HUES6 (cell line): ENCODE measurements at regions not wholly inside any gene's neighbourhood (a gene's known extent, or its start where the extent isn't known, plus 50 kb on each side); places are given as distances from the start of the nearest gene placed in this dataset.

Experiments used
- H3K27ac ChIP-seq: 2 replicates; pipeline ENCODE4 v1.7.0; 2013; ENCODE audit warnings: low read depth, mild to moderate bottlenecking, low read length, inconsistent platforms
- H3K27me3 ChIP-seq: 2 replicates; pipeline ENCODE4 v1.6.1; 2013; ENCODE audit warnings: low read length; ENCODE audit not compliant: control insufficient read depth, insufficient read depth
- H3K36me3 ChIP-seq: 2 replicates; pipeline ENCODE4 v1.6.1; 2013; ENCODE audit warnings: low read length; ENCODE audit not compliant: control insufficient read depth, insufficient read depth
- H3K4me1 ChIP-seq: 2 replicates; pipeline ENCODE4 v1.6.1; 2013; ENCODE audit warnings: low read length; ENCODE audit not compliant: control insufficient read depth, insufficient read depth
- H3K4me3 ChIP-seq: 2 replicates; pipeline ENCODE4 v1.5.1; 2013; ENCODE audit warnings: low read depth, low read length
- H3K9ac ChIP-seq: one replicate; pipeline ENCODE4 v1.6.1; 2013; ENCODE audit warnings: mild to moderate bottlenecking, low read length
- H3K9me3 ChIP-seq: 2 replicates; pipeline ENCODE4 v1.6.1; 2013; ENCODE audit warnings: low read depth, low read length; ENCODE audit not compliant: control insufficient read depth, insufficient read depth

DNA sequence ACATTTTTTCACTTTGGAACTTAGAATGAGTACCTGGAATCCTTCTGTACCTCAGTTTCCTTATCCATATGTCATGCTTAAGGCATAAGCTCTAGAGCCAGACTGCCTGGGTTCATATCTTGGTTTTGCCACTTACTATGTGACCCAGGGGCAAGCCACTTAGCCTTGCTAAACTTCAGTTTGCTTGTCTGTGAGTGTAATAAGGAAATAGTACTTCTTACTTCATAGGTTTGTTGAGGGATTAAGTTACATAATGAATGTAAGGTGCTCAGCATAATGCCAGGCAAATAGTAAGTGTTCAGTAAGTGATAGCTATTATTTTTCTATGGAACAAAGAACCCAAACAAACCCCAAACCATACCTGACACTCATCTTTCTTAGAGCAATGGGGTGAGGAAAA is 225.1 kb downstream of the BCAT1 start:
- Histone ChIP-seq H3K27ac (no peak overlapping the region), H3K4me1 (no peaks in the 10 kb centered on the region), H3K27me3 (no peaks in the 10 kb centered on the region), H3K9ac (no peak overlapping the region), H3K9me3 (peaks cover 14% of the 10 kb centered on the region), H3K36me3 (no peaks in the 10 kb centered on the region), H3K4me3 (no peak overlapping the region)

- H3K4me1 ChIP-seq, result 0 out of 2 replicates have a peak, but pooled peaks cover 2% of the 10 kb centered on the region
- no peak overlapping the region for H3K27ac ChIP-seq
- no peaks in the 10 kb centered on the region for H3K27me3 ChIP-seq
- H3K4me3 ChIP-seq, result no peak overlapping the region
- H3K36me3 ChIP-seq, result no peaks in the 10 kb centered on the region
- H3K9ac ChIP-seq, result no peak overlapping the region
- peaks cover 14% of the 10 kb centered on the region for H3K9me3 ChIP-seq
Observed at GRCh38 chr12:24721191-24721590, 227.7 kb downstream of the BCAT1 start.

- Histone ChIP-seq H3K27ac (no peak overlapping the region), H3K9ac (no peak overlapping the region), H3K36me3 (no peaks in the 10 kb centered on the region), H3K4me3 (no peak overlapping the region), H3K9me3 (peaks cover 14% of the 10 kb centered on the region), H3K27me3 (no peaks in the 10 kb centered on the region), H3K4me1 (0 out of 2 replicates have a peak, but pooled peaks cover 2% of the 10 kb centered on the region)
Observed at GRCh38 chr12:24719293-24719721, 229.6 kb downstream of the BCAT1 start.

GRCh38 chr12:24718617-24719016 is 230.3 kb downstream of the BCAT1 start:
- H3K9ac ChIP-seq, result no peak overlapping the region
- H3K27ac ChIP-seq, result no peak overlapping the region

DNA sequence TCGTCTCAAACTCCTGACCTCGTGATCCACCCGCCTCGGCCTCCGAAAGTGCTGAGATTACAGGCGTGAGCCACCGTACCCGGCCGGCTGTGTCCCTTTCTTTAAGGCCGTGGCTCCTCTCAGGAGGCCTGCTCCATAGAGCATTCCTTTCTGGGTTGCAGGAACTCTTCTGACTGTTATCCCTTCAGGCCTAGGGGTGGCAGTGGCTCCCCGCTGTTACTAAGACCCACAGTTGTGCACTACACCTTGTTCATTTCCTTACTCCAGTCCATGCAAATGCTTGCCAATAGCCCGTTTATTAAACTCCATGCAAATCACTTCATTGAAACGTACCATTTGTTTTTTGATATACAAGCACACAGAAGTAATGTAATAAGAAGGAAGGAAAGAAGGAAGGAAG is 234.7 kb downstream of the BCAT1 start:
- Histone ChIP-seq H3K9ac (no peak overlapping the region), H3K4me3 (no peak overlapping the region), H3K4me1 (0 out of 2 replicates have a peak, but pooled peaks cover 2% of the 10 kb centered on the region), H3K36me3 (no peaks in the 10 kb centered on the region), H3K27ac (no peak overlapping the region), H3K27me3 (no peaks in the 10 kb centered on the region), H3K9me3 (no peaks in the 10 kb centered on the region)

More at GRCh38 chr12:24718617-24719016, 230.3 kb downstream of the BCAT1 start:
- no peaks in the 10 kb centered on the region for H3K36me3 ChIP-seq
- H3K9me3 ChIP-seq, result peaks cover 12% of the 10 kb centered on the region
- H3K4me1 ChIP-seq, result 0 out of 2 replicates have a peak, but pooled peaks cover 2% of the 10 kb centered on the region
- no peaks in the 10 kb centered on the region for H3K27me3 ChIP-seq
- no peak overlapping the region for H3K4me3 ChIP-seq

DNA sequence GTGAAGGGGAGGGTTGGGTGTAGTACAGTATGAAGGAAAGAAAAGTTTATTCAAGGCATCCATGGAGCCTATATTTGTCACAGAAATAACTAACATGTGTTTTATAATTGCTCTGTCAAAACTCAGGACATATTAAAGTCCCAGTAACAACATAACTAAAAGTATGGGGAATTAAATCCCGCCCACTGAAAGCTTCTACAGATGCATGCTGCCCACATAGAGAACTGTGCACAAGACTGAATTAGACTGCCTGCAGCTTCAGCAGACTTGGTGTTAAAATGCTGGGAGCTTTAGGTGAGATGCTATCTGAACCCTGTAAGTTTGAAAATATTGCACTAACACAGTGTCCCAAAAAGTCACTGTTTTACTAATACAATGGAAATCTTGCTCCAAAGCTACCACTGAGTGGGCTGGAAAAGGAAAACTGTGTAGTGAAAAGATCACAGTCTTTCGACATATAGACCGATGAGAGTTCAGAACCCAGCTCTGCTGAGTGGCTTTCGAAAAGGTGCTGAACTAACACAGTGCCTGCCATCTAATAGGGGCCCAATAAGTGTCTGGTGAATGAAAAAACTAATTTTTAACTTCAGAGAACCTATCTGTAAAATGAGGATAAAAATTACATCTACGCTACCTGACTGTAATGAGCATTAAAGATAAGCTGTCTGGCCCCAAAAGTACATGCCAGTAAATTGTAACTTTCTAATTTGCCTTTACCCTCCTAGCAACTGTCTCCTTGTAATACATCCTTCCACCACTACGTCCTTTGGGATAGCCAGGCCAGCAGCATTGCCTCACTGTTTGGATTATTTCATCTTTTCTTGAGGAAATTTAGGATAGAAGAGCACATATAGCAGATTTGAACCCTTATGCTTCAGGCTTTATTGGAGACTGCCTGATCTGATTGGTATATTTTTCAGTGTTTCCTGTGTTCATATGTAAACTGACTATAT is 237.6 kb downstream of the BCAT1 start:
- H3K9ac ChIP-seq, result no peak overlapping the region
- no peaks in the 10 kb centered on the region for H3K36me3 ChIP-seq
- H3K4me3 ChIP-seq, result no peak overlapping the region
- H3K9me3 ChIP-seq, result no peaks in the 10 kb centered on the region
- no peak overlapping the region for H3K27ac ChIP-seq
- H3K4me1 ChIP-seq, result no peaks in the 10 kb centered on the region
- no peaks in the 10 kb centered on the region for H3K27me3 ChIP-seq

DNA sequence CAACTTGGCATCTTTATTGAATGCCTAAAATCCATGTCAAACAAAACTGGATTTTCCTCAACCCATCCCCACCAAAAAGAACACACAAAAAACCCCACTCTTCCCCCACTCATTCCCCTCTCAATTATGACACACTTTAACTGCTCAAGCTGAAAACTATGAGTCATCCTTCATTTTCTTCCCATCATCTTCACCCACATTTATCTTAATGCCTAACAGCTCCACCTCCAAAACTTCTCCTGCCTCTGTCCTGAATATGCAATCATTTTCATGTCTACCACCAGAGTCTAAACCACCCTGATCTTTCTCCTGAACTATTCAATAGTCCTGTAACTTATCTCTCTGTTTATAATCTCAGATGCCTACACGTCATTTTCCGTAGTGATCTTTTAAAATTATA is 239.7 kb downstream of the BCAT1 start:
- no peaks in the 10 kb centered on the region for H3K4me1 ChIP-seq
- H3K27ac ChIP-seq, result no peak overlapping the region
- H3K27me3 ChIP-seq, result no peaks in the 10 kb centered on the region
- no peaks in the 10 kb centered on the region for H3K36me3 ChIP-seq
- H3K9ac ChIP-seq, result no peak overlapping the region
- no peak overlapping the region for H3K4me3 ChIP-seq
- no peaks in the 10 kb centered on the region for H3K9me3 ChIP-seq

GRCh38 chr12:24708718-24709117 is 240.2 kb downstream of the BCAT1 start:
- no peaks in the 10 kb centered on the region for H3K36me3 ChIP-seq
- no peaks in the 10 kb centered on the region for H3K4me1 ChIP-seq
- no peaks in the 10 kb centered on the region for H3K9me3 ChIP-seq
- no peaks in the 10 kb centered on the region for H3K27me3 ChIP-seq
- H3K27ac ChIP-seq, result no peak overlapping the region
- no peak overlapping the region for H3K4me3 ChIP-seq
- H3K9ac ChIP-seq, result no peak overlapping the region

DNA sequence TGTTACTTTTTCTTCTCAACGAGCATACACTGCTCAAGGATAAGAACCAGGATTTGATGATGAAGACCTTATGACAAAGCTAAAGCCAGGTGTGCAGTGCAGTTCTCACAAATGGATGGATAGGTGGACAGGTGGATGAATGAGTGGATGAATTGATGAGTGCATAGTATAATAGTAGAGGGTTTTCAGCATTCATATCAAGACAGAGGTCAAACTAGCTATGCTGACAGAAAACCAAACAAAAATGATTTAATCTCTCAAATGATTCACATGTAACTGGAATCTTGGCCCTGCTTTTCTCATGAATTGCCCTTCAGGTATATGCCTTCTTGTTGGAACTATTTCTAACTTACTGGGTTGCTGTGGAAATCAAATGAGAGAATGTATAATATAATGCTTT is 240.9 kb downstream of the BCAT1 start:
- no peaks in the 10 kb centered on the region for H3K4me1 ChIP-seq
- no peaks in the 10 kb centered on the region for H3K9me3 ChIP-seq
- no peak overlapping the region for H3K4me3 ChIP-seq
- no peak overlapping the region for H3K27ac ChIP-seq
- H3K27me3 ChIP-seq, result no peaks in the 10 kb centered on the region
- H3K9ac ChIP-seq, result no peak overlapping the region
- H3K36me3 ChIP-seq, result no peaks in the 10 kb centered on the region

DNA sequence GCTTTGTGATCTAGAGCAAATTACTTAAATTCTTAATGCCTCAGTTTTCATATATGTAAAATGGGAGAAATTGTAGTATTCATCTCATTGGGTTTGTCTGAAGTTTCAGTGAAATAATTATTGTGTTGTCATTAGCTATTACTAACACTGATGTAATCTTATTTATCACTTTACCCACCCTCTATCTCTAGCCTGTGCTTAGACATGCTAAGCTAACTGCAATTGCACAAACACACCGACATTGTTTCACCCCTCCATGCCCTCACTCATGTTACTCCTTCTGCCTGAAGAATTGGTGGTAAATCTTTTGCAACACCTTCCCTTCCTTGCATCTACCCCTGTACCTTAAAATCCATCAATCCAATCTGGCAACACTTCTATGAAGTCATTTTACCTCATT is 241.6 kb downstream of the BCAT1 start:
- Histone ChIP-seq H3K9me3 (no peaks in the 10 kb centered on the region), H3K36me3 (no peaks in the 10 kb centered on the region), H3K27ac (no peak overlapping the region), H3K4me3 (no peak overlapping the region), H3K4me1 (no peaks in the 10 kb centered on the region), H3K9ac (no peak overlapping the region), H3K27me3 (no peaks in the 10 kb centered on the region)

DNA sequence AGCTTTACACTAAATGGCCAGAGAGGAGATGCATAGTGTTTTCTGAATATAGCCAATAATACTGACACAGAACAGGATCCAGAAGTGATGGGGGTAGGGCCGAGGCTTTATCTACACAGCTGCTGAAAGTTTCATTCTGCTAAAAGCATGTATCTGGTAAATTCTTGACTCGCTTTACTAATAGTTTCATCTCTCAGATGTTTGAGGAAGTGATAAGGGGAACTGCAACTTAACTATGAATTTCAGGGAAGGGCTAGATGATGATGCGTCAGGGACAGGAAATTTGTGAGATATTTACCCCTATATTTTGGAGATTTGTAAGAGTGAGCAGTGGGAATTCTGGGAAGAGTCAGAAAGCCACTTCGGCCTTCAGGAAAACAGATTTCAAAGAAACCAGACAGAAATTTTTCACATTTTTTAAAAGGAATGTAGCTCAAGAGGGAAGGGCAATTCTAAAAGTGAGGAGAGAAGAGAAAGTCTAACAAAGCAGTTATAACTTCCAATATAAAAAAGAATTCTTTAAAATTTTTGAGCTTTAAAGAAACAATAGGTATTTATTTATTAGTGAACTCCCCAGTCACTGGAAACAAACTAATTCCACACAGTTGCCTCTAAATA is 243.1 kb downstream of the BCAT1 start:
- no peak overlapping the region for H3K27ac ChIP-seq
- no peaks in the 10 kb centered on the region; the same call in 1 of the 2 replicates for H3K9me3 ChIP-seq
- H3K27me3 ChIP-seq, result no peaks in the 10 kb centered on the region
- no peak overlapping the region for H3K4me3 ChIP-seq
- H3K9ac ChIP-seq, result no peak overlapping the region
- H3K36me3 ChIP-seq, result no peaks in the 10 kb centered on the region
- H3K4me1 ChIP-seq, result no peaks in the 10 kb centered on the region
